ENCODE measurements at regions not wholly inside any gene's neighbourhood (a gene's known extent, or its start where the extent isn't known, plus 50 kb on each side); places are given as distances from the start of the nearest gene placed in this dataset.

GRCh38 chr9:18362166-18362565, 111.8 kb upstream of the ADAMTSL1 start:
- intact Hi-C loops (cut with micrococcal nuclease) = no loop called here
- BruUV-seq (replicated peaks) = no TSS peak
- no peak for FAIRE-seq
- H3K4me3 ChIP-seq (replicated peaks in 1 of 3; ENCODE audit: insufficient read depth in 1 of 3, low read depth in 1 of 3, low read length in 3 of 3) = no peak overlapping the region
- dilution Hi-C loops (cut with MboI; ENCODE audit: extremely low pct_ligation_motif_present, low sequenced_read_pairs) = no loop called here
- no peaks in the 10 kb centered on the region for H4K20me1 ChIP-seq (replicated peaks; ENCODE audit: control insufficient read depth, extremely low read depth, insufficient read depth, low read length)
- no peaks in the 10 kb centered on the region for H3K36me3 ChIP-seq (ENCODE audit: control insufficient read depth in 2 of 2, extremely low read depth in 1 of 2, insufficient read depth in 2 of 2, low read length in 2 of 2)
- H3K9me3 ChIP-seq (replicated peaks; ENCODE audit: control insufficient read depth, insufficient read depth, low read length) = no peaks in the 10 kb centered on the region
- no peak for DNase-seq (ENCODE audit: low read depth, low spot score)
- no peak overlapping the region for H3K9ac ChIP-seq (replicated peaks; ENCODE audit: extremely low read depth, insufficient read depth, low read length)
- ChIA-PET POLR2A (no interaction called here), CTCF (interaction anchor here (1.1 kb wide), 1 partner anchor 81 kb away, joined by 3 read pairs; no protein-coding TSS in a partner anchor)
- H3K9me1 ChIP-seq (replicated peaks; ENCODE audit: control insufficient read depth, extremely low read depth, insufficient read depth, low read length) = no peaks in the 10 kb centered on the region
- H3K27ac ChIP-seq (ENCODE audit: insufficient read depth, low read depth, low read length) = no peak overlapping the region
- H3K27me3 ChIP-seq (ENCODE audit: control insufficient read depth in 2 of 2, insufficient read depth in 2 of 2, low read length in 2 of 2) = no peaks in the 10 kb centered on the region
- H3K79me2 ChIP-seq (ENCODE audit: control insufficient read depth, insufficient read depth, low read length) = no peaks in the 10 kb centered on the region
- no peak overlapping the region for H2AFZ ChIP-seq (ENCODE audit: low read depth, low read length)
- no peak overlapping the region for H3K4me2 ChIP-seq (ENCODE audit: insufficient read depth, low read length)
- H3K4me1 ChIP-seq (ENCODE audit: control insufficient read depth, extremely low read depth, insufficient read depth, low read length) = peaks cover 31% of the 10 kb centered on the region
- no peak for TF ChIP-seq JUN (IDR thresholded peaks at IDR 0.05; ENCODE audit: borderline replicate concordance, insufficient read depth, insufficient read length, low read depth)
- no peak for TF ChIP-seq CTCF (IDR thresholded peaks at IDR 0.05; ENCODE audit: extremely low read depth in 1 of 2, insufficient read depth in 1 of 2, low read depth in 1 of 2, low read length in 2 of 2)
- no peak for TF ChIP-seq FOS (IDR thresholded peaks at IDR 0.05; ENCODE audit: borderline replicate concordance, insufficient read depth, low read length)
- no peak for TF ChIP-seq MAX (IDR thresholded peaks at IDR 0.05; ENCODE audit: insufficient read depth, insufficient read length)
- no peak for TF ChIP-seq POLR2A (IDR thresholded peaks at IDR 0.05; ENCODE audit: low read depth, low read length)
- no peak for TF ChIP-seq MYC (IDR thresholded peaks at IDR 0.05; ENCODE audit: low read depth, low read length)
- TF ChIP-seq EZH2 (IDR thresholded peaks at IDR 0.05; ENCODE audit: borderline replicate concordance, low read depth, low read length, severe bottlenecking) = no peak
- no peak for TF ChIP-seq GATA2 (IDR thresholded peaks at IDR 0.05; ENCODE audit: insufficient read depth, insufficient read length, low read depth, low read length)
- TF ChIP-seq POLR2AphosphoS5 (IDR thresholded peaks at IDR 0.05; ENCODE audit: insufficient read depth, low read depth, low read length) = no peak
